ENCODE measurements at regions not wholly inside any gene's neighbourhood (a gene's known extent, or its start where the extent isn't known, plus 50 kb on each side); places are given as distances from the start of the nearest gene placed in this dataset.
"Not testable (repeated sequence)": the region's sequence is repeated elsewhere in the genome, so short reads cannot be mapped to it uniquely, and the experiment has no call there.

- DNase-seq (ENCODE audit: low read depth, low spot score), result no peak
Observed at GRCh38 chr16:5231246-5231759, 133.7 kb upstream of the EEF2KMT start.

DNA sequence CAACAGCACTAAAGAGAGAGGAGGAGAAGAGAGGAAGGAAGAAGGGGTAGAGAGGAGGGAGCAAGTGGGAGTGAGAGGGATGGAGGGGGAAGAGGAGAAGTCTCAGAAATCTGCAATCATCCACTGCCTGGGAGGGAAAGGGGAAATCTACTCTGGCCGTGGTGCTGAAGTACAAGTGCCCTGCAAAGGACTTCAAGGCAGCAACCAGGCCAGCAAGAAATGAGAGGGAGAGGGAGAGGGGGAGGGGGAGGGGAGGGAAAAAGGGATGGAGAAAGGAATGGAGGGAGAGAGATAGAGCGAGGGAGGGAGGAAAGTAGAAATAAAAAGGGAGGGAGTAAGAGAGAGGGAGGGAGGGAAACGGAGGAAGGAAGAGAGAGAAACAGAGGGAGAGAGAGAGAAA, 130.8 kb upstream of the EEF2KMT start:
- DNase-seq (ENCODE audit: low read depth, low spot score), result no peak

- no peak for DNase-seq (ENCODE audit: low read depth, low spot score)
Observed at GRCh38 chr16:5225931-5226655, 128.5 kb upstream of the EEF2KMT start.

- no peak for DNase-seq (ENCODE audit: low read depth, low spot score)
Observed at GRCh38 chr16:5222761-5223160, 125.2 kb upstream of the EEF2KMT start.

- DNase-seq (ENCODE audit: low read depth, low spot score), result not testable (repeated sequence)
Observed at GRCh38 chr16:5221831-5222230, 124.2 kb upstream of the EEF2KMT start.

DNA sequence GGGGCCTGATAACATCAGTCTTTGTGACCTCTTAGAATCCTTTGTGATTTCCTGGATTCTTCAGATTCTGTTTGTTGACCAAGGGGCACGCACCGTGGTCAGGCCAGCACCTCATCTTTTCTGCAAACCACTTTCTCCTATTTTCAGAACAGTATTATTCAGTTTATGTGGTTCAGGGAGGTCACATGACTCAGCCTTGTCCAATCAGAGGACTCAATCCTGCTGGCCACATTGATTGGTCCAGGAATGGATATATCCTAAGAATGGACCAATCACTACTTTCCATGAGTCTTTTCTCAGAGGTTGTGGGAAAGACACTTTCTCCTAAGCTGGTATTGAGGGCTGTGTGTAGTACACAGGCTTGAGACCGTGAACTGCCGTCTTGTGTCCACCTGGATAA, 123.1 kb upstream of the EEF2KMT start:
- no peak for DNase-seq (ENCODE audit: low read depth, low spot score)

- DNase-seq (ENCODE audit: low read depth, low spot score), result no peak
Observed at GRCh38 chr16:5216441-5217080, 119.0 kb upstream of the EEF2KMT start.

GRCh38 chr16:5215901-5216300, 118.3 kb upstream of the EEF2KMT start:
- DNase-seq (ENCODE audit: low read depth, low spot score), result no peak

GRCh38 chr16:5214466-5214865, 116.9 kb upstream of the EEF2KMT start:
- DNase-seq (ENCODE audit: low read depth, low spot score), result no peak

DNA sequence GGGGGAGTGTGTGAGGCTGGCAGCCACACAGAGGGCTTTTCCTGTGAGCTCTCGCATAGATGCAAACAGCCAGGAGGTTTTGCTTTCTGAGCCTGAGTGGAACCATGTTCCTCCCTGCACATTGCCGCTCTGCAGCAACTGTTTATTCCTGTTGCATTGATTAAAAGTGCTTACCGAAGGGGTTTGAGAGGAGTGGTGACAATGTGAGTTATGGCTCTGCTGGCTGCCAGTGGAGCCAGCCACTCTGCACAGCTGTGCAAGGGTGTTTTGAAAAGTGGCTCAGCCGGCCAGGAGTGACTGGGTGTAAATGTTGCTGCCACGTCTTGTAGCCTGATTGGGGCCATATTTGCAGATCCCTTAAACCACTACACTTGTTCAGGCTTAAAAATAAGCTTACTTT, 114.9 kb upstream of the EEF2KMT start:
- DNase-seq (ENCODE audit: low read depth, low spot score), result not testable (repeated sequence)

DNA sequence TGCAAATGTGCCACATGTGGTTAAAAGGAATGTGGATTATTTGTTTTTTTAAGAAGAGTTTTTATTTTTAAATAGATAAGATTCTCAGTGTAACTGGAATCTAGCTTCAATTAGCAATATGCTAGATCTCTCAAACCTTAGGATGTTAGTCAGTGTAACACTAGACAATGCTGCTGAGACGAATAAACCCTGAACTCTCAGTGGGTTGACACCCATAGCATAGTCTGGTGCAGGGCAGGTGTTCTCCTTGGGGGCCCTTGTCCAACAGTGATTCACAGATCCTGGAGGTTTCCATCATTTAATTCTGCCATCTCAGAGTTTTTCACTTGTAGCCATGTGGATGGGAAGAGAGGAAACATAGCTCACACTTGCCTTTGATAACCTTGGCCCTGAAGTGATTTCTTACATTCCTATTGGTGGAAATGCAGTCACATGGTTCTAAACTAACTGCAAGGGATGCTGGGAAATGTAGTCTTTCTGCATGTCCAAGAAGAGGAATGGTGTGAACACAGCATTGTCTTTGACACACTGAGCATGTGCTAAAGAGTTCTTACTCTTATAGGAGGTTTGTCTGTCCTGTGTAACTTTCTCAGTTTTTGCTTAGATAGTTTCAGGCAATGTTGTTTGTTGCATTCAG, 110.4 kb upstream of the EEF2KMT start:
- not testable (repeated sequence) for DNase-seq (ENCODE audit: low read depth, low spot score)

DNA sequence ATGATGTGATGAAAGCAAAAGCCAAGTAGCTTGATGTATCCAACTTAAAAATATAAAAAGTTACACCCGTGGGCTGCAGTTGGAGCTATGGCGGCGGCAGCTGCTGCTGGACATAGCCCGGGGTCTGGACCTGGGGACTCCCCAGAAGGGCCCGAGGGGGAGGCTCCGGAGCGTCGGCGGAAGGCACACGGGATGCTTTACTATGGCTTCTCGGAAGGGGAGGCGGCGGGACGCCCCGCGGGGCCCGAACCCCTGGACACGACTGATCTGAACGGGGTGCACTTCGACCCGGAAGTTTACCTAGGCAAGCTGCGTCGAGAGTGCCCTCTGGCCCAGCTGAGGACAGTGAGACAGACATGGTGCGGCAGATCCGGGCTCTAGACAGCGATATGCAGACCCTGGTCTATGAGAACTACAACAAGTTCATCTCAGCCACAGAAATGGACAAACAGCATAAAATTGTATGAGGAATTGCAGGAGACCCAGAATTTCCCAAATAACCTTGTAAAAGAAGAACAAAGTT, 109.5 kb upstream of the EEF2KMT start:
- DNase-seq (ENCODE audit: low read depth, low spot score), result no peak

- no peak for DNase-seq (ENCODE audit: low read depth, low spot score)
Observed at GRCh38 chr16:5206331-5206990, 108.9 kb upstream of the EEF2KMT start.

- DNase-seq (ENCODE audit: low read depth, low spot score), result no peak
Observed at GRCh38 chr16:5205361-5206040, 107.9 kb upstream of the EEF2KMT start.

GRCh38 chr16:5203675-5204074, 106.1 kb upstream of the EEF2KMT start:
- DNase-seq (ENCODE audit: low read depth, low spot score), result not testable (repeated sequence)

DNA sequence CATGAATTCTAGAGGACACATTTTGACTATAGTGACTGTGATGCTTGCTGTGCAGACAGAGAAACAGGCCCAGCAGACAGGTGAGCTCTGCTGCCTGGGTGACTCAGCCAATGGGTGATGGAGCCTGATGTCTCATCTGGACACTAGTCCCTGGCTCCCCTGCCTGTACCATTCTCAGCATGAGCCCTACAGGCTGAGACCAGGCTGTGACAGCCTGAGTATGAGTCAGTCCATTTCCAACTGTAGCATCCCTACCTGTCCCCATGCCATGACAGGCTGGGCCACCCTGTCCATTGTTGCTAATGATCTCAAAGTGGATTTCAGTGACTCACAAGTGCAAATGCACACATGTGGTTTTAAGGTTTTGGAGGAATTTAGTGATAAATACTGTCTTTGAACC, 102.5 kb upstream of the EEF2KMT start:
- DNase-seq (ENCODE audit: low read depth, low spot score), result no peak

DNA sequence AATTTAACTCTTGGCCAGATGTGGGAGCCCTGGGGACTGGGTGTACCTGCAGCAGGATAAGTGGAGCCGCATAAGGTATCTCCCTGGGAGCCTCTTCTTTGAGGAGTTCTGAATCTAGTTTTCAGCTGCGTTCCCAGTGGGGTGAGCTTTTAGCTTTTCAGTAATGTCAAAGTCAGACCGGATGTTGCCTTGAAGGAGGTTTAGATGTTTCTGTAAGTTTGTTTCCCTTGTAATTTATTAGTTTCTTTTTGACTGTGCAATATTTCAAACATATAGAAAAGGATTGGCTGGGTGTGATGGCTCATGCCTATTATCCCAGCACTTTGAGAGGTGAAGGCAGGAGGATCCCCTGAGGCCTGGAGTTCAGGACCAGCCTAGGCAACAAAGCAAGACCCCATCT, 98.6 kb upstream of the EEF2KMT start:
- no peak for DNase-seq (ENCODE audit: low read depth, low spot score)

DNA sequence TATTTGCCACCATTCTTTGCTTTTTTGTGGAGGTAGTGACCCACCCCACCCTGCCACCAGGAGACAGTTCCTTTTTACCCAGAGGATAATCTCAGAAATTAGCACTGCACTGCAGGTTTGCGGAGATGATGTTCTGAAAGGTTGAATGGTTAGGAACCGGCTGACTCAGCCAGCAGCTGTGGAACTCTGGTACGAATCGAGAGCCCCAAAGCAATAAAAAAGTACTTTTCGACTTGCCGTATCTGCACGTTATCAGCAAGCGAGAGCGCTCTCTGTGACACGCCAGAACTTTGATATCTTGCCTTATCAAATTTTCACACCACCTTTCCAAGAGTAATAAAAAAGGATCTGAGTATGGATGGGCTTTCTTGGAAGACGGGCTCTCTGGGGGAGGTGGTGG, 96.3 kb upstream of the EEF2KMT start:
- no peak for DNase-seq (ENCODE audit: low read depth, low spot score)

DNA sequence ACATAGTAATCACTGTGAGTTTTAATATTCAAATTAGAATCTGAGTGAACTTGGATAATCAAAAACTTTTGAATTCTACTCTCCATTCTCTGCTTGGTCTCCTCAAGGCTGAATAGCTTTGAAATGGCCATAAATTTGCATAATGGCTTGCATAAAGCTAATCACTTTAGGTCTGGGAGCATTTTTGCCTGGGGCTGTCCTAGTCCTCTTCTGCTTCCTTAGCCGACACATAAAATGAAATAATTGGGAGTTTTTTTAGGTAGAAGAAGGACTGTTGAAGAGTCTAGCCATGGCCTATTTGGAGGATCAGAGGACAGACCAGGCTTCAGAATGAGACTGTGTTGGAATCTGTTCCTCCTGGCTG, 91.4 kb upstream of the EEF2KMT start:
- no peak for DNase-seq (ENCODE audit: low read depth, low spot score)

- DNase-seq (ENCODE audit: low read depth, low spot score), result no peak
Observed at GRCh38 chr16:5188318-5188988, 90.9 kb upstream of the EEF2KMT start.

GRCh38 chr16:5187402-5187952, 89.9 kb upstream of the EEF2KMT start:
- DNase-seq (ENCODE audit: low read depth, low spot score), result no peak

All from activated naive CD8-positive, alpha-beta T cell treated with anti-CD3 and anti-CD28 coated beads, Interleukin-2, amount 50 U/mL, for 16 hours (primary cell).